Fibroblast of lung (primary cell): ENCODE measurements at regions not wholly inside any gene's neighbourhood (a gene's known extent, or its start where the extent isn't known, plus 50 kb on each side); places are given as distances from the start of the nearest gene placed in this dataset.

Experiments
- DNase-seq, 2 donors: peaks; one replicate each; pipeline versions ENCODE4 v3.0.0 to v3.0.0-alpha.2; 2010; ENCODE audit warnings: low read depth in 2 of 2
- H2AFZ ChIP-seq: 2 replicates; pipeline ENCODE4 v1.5.1; 2012; ENCODE audit warnings: low read length, control low read depth, inconsistent platforms
- H3K27ac ChIP-seq: 2 replicates; pipeline ENCODE4 v1.5.1; 2011; ENCODE audit warnings: low read length, control low read depth; ENCODE audit not compliant: insufficient read depth
- H3K27me3 ChIP-seq: 2 replicates; pipeline ENCODE4 v1.5.1; 2011; ENCODE audit warnings: mild to moderate bottlenecking, low read length; ENCODE audit not compliant: control insufficient read depth, insufficient read depth
- H3K36me3 ChIP-seq: 2 replicates; pipeline ENCODE4 v1.5.1; 2011; ENCODE audit warnings: low read length; ENCODE audit not compliant: control insufficient read depth, insufficient read depth
- H3K4me1 ChIP-seq: 2 replicates; pipeline ENCODE4 v1.5.1; 2011; ENCODE audit warnings: low read length; ENCODE audit not compliant: control insufficient read depth, insufficient read depth; ENCODE audit errors: extremely low read depth
- H3K4me2 ChIP-seq: 2 replicates; pipeline ENCODE4 v1.5.1; 2011; ENCODE audit warnings: low read length, control low read depth; ENCODE audit not compliant: insufficient read depth; ENCODE audit errors: extremely low read depth
- H3K4me3 ChIP-seq, 4 experiments: fragments of 200-600 bp in 1 of 4; sonication (generic) in 1 of 4; replicated peaks in 1 of 4; 2 replicates each; pipeline ENCODE4 v1.5.1; 2011 to 2016; ENCODE audit warnings: low read length in 4 of 4, low read depth in 3 of 4, mild to moderate bottlenecking in 3 of 4, control low read depth in 2 of 4, inconsistent platforms in 1 of 4, mixed read lengths in 1 of 4; ENCODE audit not compliant: insufficient read depth in 1 of 4; ENCODE audit errors: control extremely low read depth in 1 of 4
- H3K79me2 ChIP-seq: 2 replicates; pipeline ENCODE4 v1.5.1; 2012; ENCODE audit warnings: mild to moderate bottlenecking, low read length, inconsistent platforms; ENCODE audit not compliant: control insufficient read depth, insufficient read depth
- H3K9ac ChIP-seq: 2 replicates; pipeline ENCODE4 v1.5.1; 2011; ENCODE audit warnings: mild to moderate bottlenecking, low read length, control low read depth; ENCODE audit not compliant: insufficient read depth
- H3K9me3 ChIP-seq: 2 replicates; pipeline ENCODE4 v1.5.1; 2012; ENCODE audit warnings: low read depth, low read length; ENCODE audit not compliant: control insufficient read depth, insufficient read depth
- H4K20me1 ChIP-seq: 2 replicates; pipeline ENCODE4 v1.5.1; 2011; ENCODE audit warnings: low read length; ENCODE audit not compliant: control insufficient read depth, insufficient read depth; ENCODE audit errors: extremely low read depth
- EZH2 ChIP-seq: IDR thresholded peaks from 2 replicates; pipeline ENCODE4 v1.5.1; 2012; ENCODE audit warnings: low read length, control low read depth, mild to moderate bottlenecking; ENCODE audit errors: missing control alignments
- TF ChIP-seq, protein P1 (sequence below), 2 donors: IDR thresholded peaks in 1 of 2; conservative IDR thresholded peaks in 1 of 2; 1 replicate in 1 of 2; 2 replicates in 1 of 2; pipeline ENCODE4 v1.5.1; 2011 to 2012; ENCODE audit warnings: low read length in 2 of 2, control low read depth in 1 of 2, inconsistent platforms in 1 of 2, low read depth in 1 of 2, mild to moderate bottlenecking in 1 of 2

DNA sequence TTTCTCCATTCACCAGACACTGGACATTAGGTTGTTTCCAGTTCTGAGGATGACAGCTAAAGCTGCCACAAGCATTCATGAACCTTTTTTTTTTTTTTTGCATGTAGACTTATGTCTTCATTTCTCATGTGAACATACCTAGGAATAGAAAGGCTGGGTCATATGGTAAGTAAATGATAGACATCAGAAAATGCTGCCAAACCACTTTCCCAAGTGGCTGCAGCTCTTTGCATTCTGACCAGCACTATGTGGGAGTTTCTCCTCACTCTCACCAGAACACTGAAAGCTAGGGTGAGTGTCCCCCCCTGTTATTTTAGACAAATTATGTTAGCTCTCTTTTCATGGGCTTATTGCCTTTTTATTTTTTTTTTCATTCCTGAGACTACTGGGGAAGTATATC lies 197.5 kb downstream of the OTOR start:
- Histone ChIP-seq H3K4me2 (no peak overlapping the region), H4K20me1 (no peaks in the 10 kb centered on the region), H3K4me1 (no peaks in the 10 kb centered on the region), H3K4me3 (no peak overlapping the region), H3K79me2 (no peaks in the 10 kb centered on the region), H3K27me3 (no peaks in the 10 kb centered on the region), H2AFZ (no peak overlapping the region), H3K27ac (no peak overlapping the region), H3K36me3 (no peaks in the 10 kb centered on the region), H3K9me3 (no peaks in the 10 kb centered on the region), H3K9ac (no peak overlapping the region)
- peak in 1 of 2 donors; percentile 23 for DNase-seq
- TF ChIP-seq EZH2: no peak
- TF ChIP-seq, protein P1, sequence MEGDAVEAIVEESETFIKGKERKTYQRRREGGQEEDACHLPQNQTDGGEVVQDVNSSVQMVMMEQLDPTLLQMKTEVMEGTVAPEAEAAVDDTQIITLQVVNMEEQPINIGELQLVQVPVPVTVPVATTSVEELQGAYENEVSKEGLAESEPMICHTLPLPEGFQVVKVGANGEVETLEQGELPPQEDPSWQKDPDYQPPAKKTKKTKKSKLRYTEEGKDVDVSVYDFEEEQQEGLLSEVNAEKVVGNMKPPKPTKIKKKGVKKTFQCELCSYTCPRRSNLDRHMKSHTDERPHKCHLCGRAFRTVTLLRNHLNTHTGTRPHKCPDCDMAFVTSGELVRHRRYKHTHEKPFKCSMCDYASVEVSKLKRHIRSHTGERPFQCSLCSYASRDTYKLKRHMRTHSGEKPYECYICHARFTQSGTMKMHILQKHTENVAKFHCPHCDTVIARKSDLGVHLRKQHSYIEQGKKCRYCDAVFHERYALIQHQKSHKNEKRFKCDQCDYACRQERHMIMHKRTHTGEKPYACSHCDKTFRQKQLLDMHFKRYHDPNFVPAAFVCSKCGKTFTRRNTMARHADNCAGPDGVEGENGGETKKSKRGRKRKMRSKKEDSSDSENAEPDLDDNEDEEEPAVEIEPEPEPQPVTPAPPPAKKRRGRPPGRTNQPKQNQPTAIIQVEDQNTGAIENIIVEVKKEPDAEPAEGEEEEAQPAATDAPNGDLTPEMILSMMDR (conservative IDR thresholded peaks at IDR 0.05 in 1 of 2, IDR thresholded peaks at IDR 0.05 in 1 of 2; ENCODE audit: low read depth in 1 of 2, low read length in 2 of 2): no peak

DNA sequence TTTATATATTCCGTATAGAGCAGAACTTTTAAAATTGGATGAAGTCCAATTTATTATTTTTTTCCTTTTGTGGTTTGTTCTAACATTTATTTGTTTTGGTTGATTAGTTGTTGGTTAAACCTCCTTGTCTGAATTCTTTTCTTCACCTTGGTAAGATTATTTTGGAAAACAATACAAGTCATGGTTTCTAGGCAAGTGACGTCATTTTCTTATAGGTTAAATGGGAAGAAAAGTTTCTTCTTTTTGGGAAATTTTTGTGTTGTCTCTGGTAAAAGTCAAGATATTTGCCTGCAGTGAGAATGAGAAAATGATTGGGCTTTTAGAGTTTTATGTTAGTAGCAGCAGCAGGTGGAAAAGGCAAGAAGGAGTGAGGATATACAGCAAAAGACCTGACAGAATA lies 197.9 kb downstream of the OTOR start:
- no peak for DNase-seq
- Histone ChIP-seq H3K27ac (no peak overlapping the region), H3K9me3 (no peaks in the 10 kb centered on the region), H3K4me3 (no peak overlapping the region), H4K20me1 (no peaks in the 10 kb centered on the region), H3K4me1 (no peaks in the 10 kb centered on the region), H3K9ac (no peak overlapping the region), H3K27me3 (no peaks in the 10 kb centered on the region), H3K4me2 (no peak overlapping the region), H3K36me3 (no peaks in the 10 kb centered on the region), H2AFZ (no peak overlapping the region), H3K79me2 (no peaks in the 10 kb centered on the region)
- TF ChIP-seq, protein P1 (conservative IDR thresholded peaks at IDR 0.05 in 1 of 2, IDR thresholded peaks at IDR 0.05 in 1 of 2; ENCODE audit: low read depth in 1 of 2, low read length in 2 of 2): no peak
- no peak for TF ChIP-seq EZH2

DNA sequence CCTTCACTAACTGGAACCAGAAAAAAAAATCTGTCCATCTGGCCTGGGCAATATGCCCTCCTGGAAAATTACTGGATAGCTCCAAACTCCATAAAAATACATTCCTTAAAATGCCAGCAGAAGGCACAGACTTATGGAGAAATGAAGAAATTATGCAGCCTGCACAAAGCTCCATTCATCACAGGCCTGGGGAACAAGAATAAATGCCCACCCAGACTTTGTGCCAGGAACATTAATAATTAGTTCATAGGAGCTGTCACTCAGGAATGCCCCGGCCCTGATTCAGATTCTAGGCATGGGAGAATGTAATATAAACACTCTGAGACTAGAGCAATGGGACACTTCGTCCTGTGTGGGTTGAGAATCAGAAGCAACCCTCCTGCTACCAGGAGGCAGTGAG lies 199.3 kb downstream of the OTOR start:
- Histone ChIP-seq H3K4me2 (no peak overlapping the region), H3K4me1 (no peaks in the 10 kb centered on the region), H3K79me2 (no peaks in the 10 kb centered on the region), H4K20me1 (no peaks in the 10 kb centered on the region), H3K36me3 (no peaks in the 10 kb centered on the region), H3K9me3 (no peaks in the 10 kb centered on the region), H2AFZ (no peak overlapping the region), H3K27me3 (no peaks in the 10 kb centered on the region), H3K9ac (no peak overlapping the region), H3K4me3 (no peak overlapping the region), H3K27ac (no peak overlapping the region)
- peak in 1 of 2 donors; percentile 66 for DNase-seq
- no peak for TF ChIP-seq EZH2
- TF ChIP-seq, protein P1 (conservative IDR thresholded peaks at IDR 0.05 in 1 of 2, IDR thresholded peaks at IDR 0.05 in 1 of 2; ENCODE audit: low read depth in 1 of 2, low read length in 2 of 2): no peak
